Spinal cord (tissue), 9 donors: ENCODE measurements at regions not wholly inside any gene's neighbourhood (a gene's known extent, or its start where the extent isn't known, plus 50 kb on each side); places are given as distances from the start of the nearest gene placed in this dataset.

Experiments used
- DNase-seq, 6 donors: peaks; one replicate each; pipeline versions ENCODE4 v3.0.0 to v3.0.0-alpha.2; 2013 to 2015; ENCODE audit warnings: low spot score in 6 of 6, low read depth in 4 of 6
- H3K27ac ChIP-seq: one replicate; pipeline ENCODE4 v1.5.1; 2013; ENCODE audit warnings: low read depth, low read length, control low read depth
- H3K27me3 ChIP-seq: one replicate; pipeline ENCODE4 v1.6.1; 2013; ENCODE audit warnings: low read length; ENCODE audit not compliant: control insufficient read depth, insufficient read depth
- H3K36me3 ChIP-seq: one replicate; pipeline ENCODE4 v1.6.1; 2013; ENCODE audit warnings: low read length; ENCODE audit not compliant: control insufficient read depth, insufficient read depth
- H3K4me1 ChIP-seq: one replicate; pipeline ENCODE4 v1.6.1; 2013; ENCODE audit warnings: low read length; ENCODE audit not compliant: control insufficient read depth, insufficient read depth
- H3K4me3 ChIP-seq: one replicate; pipeline ENCODE4 v1.5.1; 2013; ENCODE audit warnings: low read depth, low read length, control low read depth
- H3K9me3 ChIP-seq: one replicate; pipeline ENCODE4 v1.6.1; 2013; ENCODE audit warnings: low read length; ENCODE audit not compliant: control insufficient read depth, insufficient read depth
- WGBS: methylation state at CpG from one replicate; pipeline ENCODE4 v1.1.5; 2013; ENCODE audit warnings: missing lambda C conversion rate; ENCODE audit not compliant: insufficient coverage; 5-methylcytosine and 5-hydroxymethylcytosine counted together
- donor health status: healthy.

DNA sequence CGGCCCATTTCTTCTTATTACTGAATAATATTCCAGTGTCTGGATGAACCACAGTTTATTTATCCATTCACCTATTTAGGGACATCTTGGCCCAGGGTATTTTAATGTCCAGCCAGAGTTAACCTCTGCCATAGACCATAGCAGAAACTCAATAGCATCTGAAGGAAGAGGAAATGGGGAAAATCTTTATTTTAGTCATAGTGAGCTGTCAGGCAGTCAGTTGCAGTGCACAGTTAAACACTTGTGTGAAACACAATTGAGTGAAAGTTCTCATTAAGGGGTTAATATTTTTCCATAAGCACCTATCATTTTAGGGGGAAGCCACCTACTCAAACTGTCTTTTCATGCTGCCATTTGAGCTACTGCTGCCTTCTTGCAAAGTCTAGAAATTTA lies 197.3 kb upstream of the PPFIA2 start:
- WGBS: no CpG with 5 or more reads among the region's 1 CpG
- H3K4me1 ChIP-seq: no peaks in the 10 kb centered on the region
- H3K36me3 ChIP-seq: no peaks in the 10 kb centered on the region

DNA sequence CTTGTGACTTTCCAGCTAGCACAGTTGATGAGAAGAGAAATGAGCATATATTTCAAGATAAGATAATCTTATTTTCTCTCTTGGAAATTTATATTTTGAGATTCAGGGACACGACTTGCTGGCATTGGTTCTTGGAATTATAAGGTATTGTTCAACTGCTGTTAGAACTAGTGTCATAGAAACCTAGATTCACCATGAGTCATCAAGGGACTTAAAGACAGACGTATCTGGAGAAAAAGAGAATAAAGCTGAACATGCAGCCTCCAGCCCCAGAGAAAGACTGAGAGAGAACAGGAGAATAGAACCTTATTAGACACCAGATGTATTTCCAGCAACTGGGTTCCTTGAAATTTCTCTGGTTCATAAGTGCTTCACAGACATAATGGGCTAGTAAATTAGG lies 194.4 kb upstream of the PPFIA2 start:
- H3K36me3 ChIP-seq: no peaks in the 10 kb centered on the region
- DNase-seq: no peak
- no peaks in the 10 kb centered on the region for H3K27me3 ChIP-seq
- WGBS: no CpG with 5 or more reads among the region's 2 CpGs
- H3K9me3 ChIP-seq: no peaks in the 10 kb centered on the region
- H3K4me1 ChIP-seq: no peaks in the 10 kb centered on the region
- H3K4me3 ChIP-seq: no peak overlapping the region
- no peak overlapping the region for H3K27ac ChIP-seq

More for the DNA sequence above, 197.3 kb upstream of the PPFIA2 start:
- no peaks in the 10 kb centered on the region for H3K27me3 ChIP-seq
- DNase-seq: no peak
- no peak overlapping the region for H3K27ac ChIP-seq
- H3K4me3 ChIP-seq: no peak overlapping the region
- H3K9me3 ChIP-seq: no peaks in the 10 kb centered on the region

DNA sequence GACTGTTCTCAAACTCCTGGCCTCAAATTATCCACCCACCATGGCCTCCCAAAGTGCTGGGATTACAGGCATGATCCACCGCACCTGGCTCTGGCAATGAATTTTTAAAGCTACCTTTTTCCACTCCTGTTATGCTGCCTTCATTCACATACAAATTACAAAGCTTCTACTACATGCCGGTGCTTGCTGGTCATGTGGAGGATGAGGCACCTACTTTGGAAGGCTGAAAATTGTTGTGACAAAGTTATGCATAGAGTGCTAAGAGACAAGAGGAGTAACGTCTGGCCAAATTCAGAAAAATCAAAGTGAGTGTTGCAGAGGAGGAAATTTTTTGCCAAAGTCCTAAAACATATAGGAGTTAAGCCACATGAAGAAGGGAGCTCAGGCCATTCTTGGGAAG lies 191.7 kb upstream of the PPFIA2 start:
- H3K9me3 ChIP-seq: no peaks in the 10 kb centered on the region
- no peaks in the 10 kb centered on the region for H3K4me1 ChIP-seq
- no peak overlapping the region for H3K27ac ChIP-seq
- H3K36me3 ChIP-seq: no peaks in the 10 kb centered on the region
- H3K4me3 ChIP-seq: no peak overlapping the region
- H3K27me3 ChIP-seq: no peaks in the 10 kb centered on the region
- DNase-seq: no peak
- WGBS: 79% methylated on average over 3 of the region's 3 CpGs

DNA sequence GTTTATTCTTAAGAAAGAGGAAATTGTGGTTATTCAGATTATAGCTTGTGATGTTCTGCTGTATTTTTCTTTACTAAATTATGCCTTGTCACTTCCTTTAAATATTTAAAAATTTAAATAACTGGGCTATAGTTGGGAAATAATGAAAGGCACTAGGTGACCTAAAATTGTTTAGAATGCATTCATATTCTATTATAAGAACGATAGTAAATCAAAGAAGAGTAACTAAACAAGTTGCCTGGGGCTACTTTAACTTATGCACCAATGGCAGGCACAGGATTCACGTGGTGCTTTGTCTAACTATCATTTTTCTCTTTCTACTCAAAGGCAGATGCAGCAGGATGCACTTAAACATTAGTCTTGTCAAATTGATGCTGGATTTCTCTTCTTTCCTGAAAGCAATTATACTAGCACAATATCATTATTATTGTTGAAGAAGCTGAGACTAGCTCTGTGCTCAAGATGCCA lies 190.7 kb upstream of the PPFIA2 start:
- DNase-seq: peak in 1 of 6 donors; percentile 33
- no peaks in the 10 kb centered on the region for H3K36me3 ChIP-seq
- no peaks in the 10 kb centered on the region for H3K9me3 ChIP-seq
- no peaks in the 10 kb centered on the region for H3K27me3 ChIP-seq
- H3K4me1 ChIP-seq: no peaks in the 10 kb centered on the region
- H3K27ac ChIP-seq: no peak overlapping the region
- no peak overlapping the region for H3K4me3 ChIP-seq
- no CpG with 5 or more reads among the region's 2 CpGs for WGBS

DNA sequence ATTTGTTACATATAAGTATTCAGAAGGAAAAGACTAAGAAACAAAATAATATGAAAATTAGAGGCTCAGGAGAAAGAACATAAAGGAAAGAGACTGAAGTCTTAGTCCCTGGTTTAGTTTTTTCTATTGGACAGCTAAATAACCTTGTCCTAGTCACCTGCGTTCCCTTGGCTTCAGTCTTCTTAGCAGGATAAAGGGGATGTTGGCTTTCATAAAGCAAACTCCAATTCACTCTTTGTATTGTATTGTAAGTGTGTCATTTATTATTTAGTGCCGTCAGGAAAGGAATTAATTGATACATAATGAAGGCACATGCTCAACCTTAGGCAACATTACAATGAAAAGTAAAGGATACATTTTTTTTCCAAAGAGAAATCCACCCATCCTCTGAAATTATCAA lies 190.3 kb upstream of the PPFIA2 start:
- no peak for DNase-seq
- Histone ChIP-seq H3K4me1 (no peaks in the 10 kb centered on the region), H3K9me3 (no peaks in the 10 kb centered on the region), H3K4me3 (no peak overlapping the region), H3K27me3 (no peaks in the 10 kb centered on the region), H3K27ac (no peak overlapping the region), H3K36me3 (no peaks in the 10 kb centered on the region)
- no CpG with 5 or more reads among the region's 2 CpGs for WGBS

DNA sequence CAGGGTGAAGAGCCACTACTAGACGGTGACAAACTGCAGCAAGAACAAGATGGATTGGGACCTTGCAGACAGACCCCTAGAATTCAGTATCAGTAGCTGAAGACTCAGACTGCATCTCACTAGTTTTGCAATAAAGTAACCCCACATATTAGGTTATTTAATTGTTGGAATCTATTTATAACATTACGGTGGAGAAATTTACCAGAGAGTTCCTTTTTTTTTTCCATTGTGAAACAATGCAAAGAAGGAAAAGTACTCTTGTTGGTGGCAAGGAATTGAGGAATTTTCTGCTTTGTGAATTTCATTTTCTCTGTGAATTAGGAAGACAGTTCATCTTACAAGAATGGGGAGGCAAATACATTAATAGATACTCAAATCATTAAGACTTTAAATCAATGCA lies 185.7 kb upstream of the PPFIA2 start:
- Histone ChIP-seq H3K4me1 (no peaks in the 10 kb centered on the region), H3K9me3 (no peaks in the 10 kb centered on the region), H3K4me3 (no peak overlapping the region), H3K27ac (no peak overlapping the region), H3K27me3 (no peaks in the 10 kb centered on the region), H3K36me3 (no peaks in the 10 kb centered on the region)
- no peak for DNase-seq
- no CpG with 5 or more reads among the region's 2 CpGs for WGBS

DNA sequence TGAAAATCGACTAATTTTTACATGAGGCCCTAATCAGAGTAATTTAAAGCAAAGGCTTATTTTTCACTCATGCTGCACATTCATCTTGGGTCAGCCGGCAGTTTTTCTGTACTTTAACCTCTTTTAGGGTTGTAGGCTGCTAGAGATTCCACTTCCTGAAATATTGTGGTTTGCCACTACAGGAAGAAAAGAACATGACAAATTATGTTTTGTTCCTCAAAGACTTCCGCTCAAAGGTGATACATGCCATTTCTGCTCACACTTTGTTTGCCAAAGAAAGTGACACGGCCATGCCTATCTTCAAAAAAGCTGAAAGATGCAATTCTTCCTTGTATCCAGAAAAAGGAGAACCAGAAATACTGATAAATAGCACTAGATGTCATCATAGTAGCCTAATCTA lies 183.4 kb upstream of the PPFIA2 start:
- no peak overlapping the region for H3K27ac ChIP-seq
- no peaks in the 10 kb centered on the region for H3K36me3 ChIP-seq
- H3K4me1 ChIP-seq: no peaks in the 10 kb centered on the region
- H3K4me3 ChIP-seq: no peak overlapping the region
- H3K27me3 ChIP-seq: no peaks in the 10 kb centered on the region
- no CpG with 5 or more reads among the region's 4 CpGs for WGBS
- H3K9me3 ChIP-seq: no peaks in the 10 kb centered on the region
- DNase-seq: no peak

DNA sequence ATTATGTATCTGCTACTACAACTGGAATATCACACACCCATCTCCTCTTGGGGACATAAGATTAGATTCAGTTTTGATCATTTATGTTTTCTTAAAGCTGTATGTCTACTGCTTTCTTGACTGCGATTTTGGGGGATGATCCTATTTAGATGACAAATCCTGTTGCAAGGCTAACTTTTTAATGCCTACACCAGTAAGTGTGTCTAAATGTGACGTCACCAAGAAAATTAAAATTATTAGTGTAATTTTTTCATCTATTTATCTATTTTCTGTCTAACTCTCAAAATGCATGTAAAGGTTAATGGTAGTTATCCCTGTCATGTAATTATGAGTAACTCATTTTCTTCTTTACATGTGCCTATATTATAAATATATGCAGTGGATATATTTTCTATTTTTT lies 170.9 kb upstream of the PPFIA2 start:
- Histone ChIP-seq H3K27me3 (no peaks in the 10 kb centered on the region), H3K9me3 (no peaks in the 10 kb centered on the region), H3K4me1 (no peaks in the 10 kb centered on the region), H3K27ac (no peak overlapping the region), H3K4me3 (no peak overlapping the region), H3K36me3 (no peaks in the 10 kb centered on the region)
- WGBS: no CpG with 5 or more reads among the region's 2 CpGs
- DNase-seq: no peak

DNA sequence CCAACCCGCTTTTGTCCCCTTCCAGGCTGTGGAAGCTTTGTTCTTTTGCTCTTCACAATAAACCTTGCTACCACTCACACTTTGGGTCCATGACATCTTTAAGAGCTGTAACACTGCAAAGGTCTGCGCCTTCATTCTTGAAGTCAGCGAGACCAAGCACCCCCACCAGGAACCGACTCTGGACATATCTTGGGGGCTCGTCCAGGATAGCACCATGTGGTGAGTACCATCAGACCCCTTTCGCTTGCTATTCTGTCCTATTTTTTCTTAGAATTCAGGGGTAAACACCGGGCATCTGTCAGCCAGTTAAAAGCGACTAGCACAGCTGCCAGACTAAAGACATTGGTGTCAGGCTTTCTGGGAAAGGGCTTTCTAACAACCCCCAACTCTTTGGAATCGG lies 137.6 kb upstream of the PPFIA2 start:
- peaks cover 7% of the 10 kb centered on the region for H3K9me3 ChIP-seq
- no peak overlapping the region for H3K27ac ChIP-seq
- DNase-seq: peak in 1 of 6 donors; percentile 4
- no peaks in the 10 kb centered on the region for H3K27me3 ChIP-seq
- no peaks in the 10 kb centered on the region for H3K4me1 ChIP-seq
- WGBS: 90% methylated on average over 9 of the region's 9 CpGs
- H3K36me3 ChIP-seq: no peaks in the 10 kb centered on the region
- H3K4me3 ChIP-seq: no peak overlapping the region

DNA sequence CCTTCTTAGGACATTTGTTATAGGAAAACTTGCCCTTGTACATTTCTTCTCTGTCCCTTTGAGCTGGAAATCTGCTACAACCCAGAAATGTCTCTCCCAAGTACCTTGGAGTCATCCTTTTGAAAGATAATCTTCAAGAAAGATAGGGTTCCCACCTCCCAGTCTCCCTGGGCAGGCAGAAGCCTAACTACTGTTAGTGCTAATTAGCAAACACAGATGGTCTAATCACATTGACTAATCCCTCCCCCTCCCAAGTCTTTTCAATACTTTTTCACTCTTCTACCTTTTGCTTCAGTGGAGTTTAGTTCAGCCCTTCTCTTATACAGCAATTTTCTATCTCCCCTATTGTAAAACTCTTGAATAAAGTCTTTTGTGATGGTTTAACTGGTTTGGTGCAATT lies 129.8 kb upstream of the PPFIA2 start:
- Histone ChIP-seq H3K4me1 (no peaks in the 10 kb centered on the region), H3K36me3 (no peaks in the 10 kb centered on the region), H3K9me3 (no peaks in the 10 kb centered on the region), H3K4me3 (no peak overlapping the region), H3K27ac (no peak overlapping the region), H3K27me3 (no peaks in the 10 kb centered on the region)
- DNase-seq: no peak
